ENCODE measurements at regions not wholly inside any gene's neighbourhood (a gene's known extent, or its start where the extent isn't known, plus 50 kb on each side); places are given as distances from the start of the nearest gene placed in this dataset.
A peak's percentile ranks its signal among the peaks of the same experiment; 100 is the strongest.

DNA sequence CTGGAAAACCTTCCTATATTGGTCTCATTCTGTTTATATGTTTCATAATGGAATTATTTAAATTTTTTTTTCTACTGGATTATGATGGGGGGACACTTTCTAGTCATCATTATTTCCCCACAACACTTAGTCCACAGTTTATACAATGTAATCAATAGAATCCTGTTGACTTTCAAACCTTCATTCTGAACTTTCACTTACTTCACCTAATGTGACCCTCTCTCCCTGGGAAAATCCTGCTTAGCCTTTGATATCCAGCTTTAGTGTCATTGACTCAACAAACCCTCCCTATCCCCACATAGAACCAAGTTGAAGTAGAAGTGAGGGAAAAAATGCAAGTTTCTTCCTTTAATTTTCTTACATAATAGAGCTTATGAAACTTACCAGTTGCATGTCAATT, 666.0 kb downstream of the MECOM start:
- Histone ChIP-seq H3K9me3 (no peaks in the 10 kb centered on the region), H3K27ac (no peak overlapping the region), H3K4me3 (no peak overlapping the region), H3K27me3 (replicated peaks; ENCODE audit: insufficient read depth) (no peaks in the 10 kb centered on the region), H3K36me3 (no peaks in the 10 kb centered on the region), H3K4me1 (ENCODE audit: control insufficient read depth in 1 of 2, low read depth in 2 of 2) (no peaks in the 10 kb centered on the region)
- no peak for DNase-seq (ENCODE audit: low spot score)
- TF ChIP-seq, protein P1, sequence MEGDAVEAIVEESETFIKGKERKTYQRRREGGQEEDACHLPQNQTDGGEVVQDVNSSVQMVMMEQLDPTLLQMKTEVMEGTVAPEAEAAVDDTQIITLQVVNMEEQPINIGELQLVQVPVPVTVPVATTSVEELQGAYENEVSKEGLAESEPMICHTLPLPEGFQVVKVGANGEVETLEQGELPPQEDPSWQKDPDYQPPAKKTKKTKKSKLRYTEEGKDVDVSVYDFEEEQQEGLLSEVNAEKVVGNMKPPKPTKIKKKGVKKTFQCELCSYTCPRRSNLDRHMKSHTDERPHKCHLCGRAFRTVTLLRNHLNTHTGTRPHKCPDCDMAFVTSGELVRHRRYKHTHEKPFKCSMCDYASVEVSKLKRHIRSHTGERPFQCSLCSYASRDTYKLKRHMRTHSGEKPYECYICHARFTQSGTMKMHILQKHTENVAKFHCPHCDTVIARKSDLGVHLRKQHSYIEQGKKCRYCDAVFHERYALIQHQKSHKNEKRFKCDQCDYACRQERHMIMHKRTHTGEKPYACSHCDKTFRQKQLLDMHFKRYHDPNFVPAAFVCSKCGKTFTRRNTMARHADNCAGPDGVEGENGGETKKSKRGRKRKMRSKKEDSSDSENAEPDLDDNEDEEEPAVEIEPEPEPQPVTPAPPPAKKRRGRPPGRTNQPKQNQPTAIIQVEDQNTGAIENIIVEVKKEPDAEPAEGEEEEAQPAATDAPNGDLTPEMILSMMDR (IDR thresholded peaks at IDR 0.05) = no peak
- no peak for ATAC-seq (ENCODE audit: insufficient number of reproducible peaks, low FRiP score, low read depth)

DNA sequence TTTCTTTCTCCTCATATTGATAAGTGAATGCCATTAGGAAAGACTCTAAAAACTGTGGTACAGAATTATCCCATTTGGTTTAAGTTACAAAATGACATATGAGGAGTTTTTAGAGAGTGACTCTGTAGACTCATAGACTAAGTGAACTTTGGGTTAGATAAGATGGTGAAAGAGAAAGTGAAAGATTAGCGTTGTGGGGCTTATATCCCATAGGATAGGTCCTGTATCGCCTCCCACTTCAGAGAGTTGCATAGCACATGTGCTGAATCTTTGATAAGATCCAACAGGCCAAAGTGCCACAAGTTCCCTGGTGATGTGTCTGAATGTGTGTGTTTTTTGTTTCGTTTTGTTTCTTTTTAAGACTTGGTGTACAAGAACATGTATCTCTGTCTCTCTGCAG, 666.9 kb downstream of the MECOM start:
- H3K9me3 ChIP-seq = no peaks in the 10 kb centered on the region
- no peak overlapping the region for H3K27ac ChIP-seq
- no peaks in the 10 kb centered on the region for H3K27me3 ChIP-seq (replicated peaks; ENCODE audit: insufficient read depth)
- no peak overlapping the region for H3K4me3 ChIP-seq
- no peak for DNase-seq (ENCODE audit: low spot score)
- no peak for ATAC-seq (ENCODE audit: insufficient number of reproducible peaks, low FRiP score, low read depth)
- TF ChIP-seq, protein P1 (IDR thresholded peaks at IDR 0.05) = no peak
- H3K4me1 ChIP-seq (ENCODE audit: control insufficient read depth in 1 of 2, low read depth in 2 of 2) = peaks cover 2 to 5% of the 10 kb centered on the region in 2 donors
- no peaks in the 10 kb centered on the region for H3K36me3 ChIP-seq

DNA sequence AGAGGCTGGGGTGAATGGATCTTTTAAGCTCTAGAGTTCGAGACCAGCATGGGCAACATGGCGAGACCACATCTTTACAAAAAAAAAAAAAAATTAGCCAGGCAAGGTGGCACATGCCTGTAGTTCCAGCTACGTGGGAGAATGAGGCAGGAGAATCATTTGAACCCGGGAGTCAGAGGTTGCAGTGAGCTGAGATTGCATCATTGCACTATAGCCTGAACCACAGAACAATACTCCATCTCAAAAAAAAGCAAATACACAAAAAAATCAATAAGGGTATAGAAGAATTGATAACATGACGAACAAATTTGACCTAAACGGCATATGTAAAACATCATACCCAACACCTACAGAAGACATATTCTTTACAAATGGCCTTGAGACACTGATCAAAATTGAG, 668.4 kb downstream of the MECOM start:
- H3K27me3 ChIP-seq (replicated peaks; ENCODE audit: insufficient read depth) = no peaks in the 10 kb centered on the region
- H3K36me3 ChIP-seq = no peaks in the 10 kb centered on the region
- no peak overlapping the region for H3K4me3 ChIP-seq
- TF ChIP-seq, protein P1 (IDR thresholded peaks at IDR 0.05) = no peak
- H3K4me1 ChIP-seq (ENCODE audit: control insufficient read depth in 1 of 2, low read depth in 2 of 2) = peaks cover 6 to 11% of the 10 kb centered on the region in 2 donors
- DNase-seq (ENCODE audit: low spot score) (no peak), ATAC-seq (ENCODE audit: insufficient number of reproducible peaks, low FRiP score, low read depth) (no peak)
- no peak overlapping the region for H3K27ac ChIP-seq
- H3K9me3 ChIP-seq = no peaks in the 10 kb centered on the region

DNA sequence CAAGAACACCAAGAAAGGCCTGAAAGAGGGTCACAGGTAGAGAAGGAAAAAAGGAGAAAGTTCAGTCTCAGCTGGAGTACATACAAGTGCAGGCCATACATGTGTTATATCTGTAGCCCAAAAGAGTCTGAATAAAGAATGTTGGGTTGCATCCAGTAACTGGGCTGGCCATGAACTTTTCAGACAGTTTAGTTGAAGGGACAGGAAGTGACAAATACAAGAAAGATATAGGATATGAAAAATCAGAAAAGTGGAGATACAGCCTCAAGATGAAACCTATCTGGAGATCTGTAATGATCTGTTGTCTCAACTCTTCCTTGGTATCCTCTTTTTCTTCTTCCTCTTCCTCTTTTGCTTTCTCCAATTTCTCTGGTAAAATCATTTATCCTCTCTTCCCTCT, 671.7 kb downstream of the MECOM start:
- TF ChIP-seq, protein P1 (IDR thresholded peaks at IDR 0.05) = no peak
- ATAC-seq (ENCODE audit: insufficient number of reproducible peaks, low FRiP score, low read depth) (peak; percentile 20), DNase-seq (ENCODE audit: low spot score) (no peak)
- Histone ChIP-seq H3K9me3 (no peaks in the 10 kb centered on the region), H3K27me3 (replicated peaks; ENCODE audit: insufficient read depth) (no peaks in the 10 kb centered on the region), H3K4me3 (no peak overlapping the region), H3K36me3 (no peaks in the 10 kb centered on the region), H3K4me1 (ENCODE audit: control insufficient read depth in 1 of 2, low read depth in 2 of 2) (peaks cover 14 to 18% of the 10 kb centered on the region in 2 donors), H3K27ac (no peak overlapping the region)

DNA sequence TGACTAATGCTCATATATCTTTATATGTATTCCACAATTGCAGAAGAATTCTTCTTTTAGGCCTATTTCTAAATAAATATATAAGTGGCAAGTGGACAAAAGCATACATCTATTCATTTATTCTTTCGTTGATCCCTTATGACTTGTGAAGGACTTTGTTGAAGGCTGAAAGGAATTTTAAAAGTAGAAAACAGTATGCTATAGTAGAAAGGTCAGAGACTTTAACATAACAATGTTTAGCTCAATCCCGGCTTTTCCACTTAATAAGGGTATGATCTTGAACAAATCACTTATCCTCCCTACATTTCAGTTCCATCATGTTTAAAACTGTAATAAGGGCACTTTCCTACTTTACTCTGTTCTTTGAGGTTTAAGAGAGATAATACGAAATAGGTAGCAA, 672.9 kb downstream of the MECOM start:
- Histone ChIP-seq H3K4me3 (no peak overlapping the region), H3K4me1 (ENCODE audit: control insufficient read depth in 1 of 2, low read depth in 2 of 2) (peaks cover 14 to 18% of the 10 kb centered on the region in 2 donors), H3K27ac (no peak overlapping the region), H3K27me3 (replicated peaks; ENCODE audit: insufficient read depth) (no peaks in the 10 kb centered on the region), H3K9me3 (no peaks in the 10 kb centered on the region), H3K36me3 (no peaks in the 10 kb centered on the region)
- TF ChIP-seq, protein P1 (IDR thresholded peaks at IDR 0.05) = no peak
- no peak for DNase-seq (ENCODE audit: low spot score)
- ATAC-seq (ENCODE audit: insufficient number of reproducible peaks, low FRiP score, low read depth) = no peak
